Breast epithelium (tissue), 4 donors: ENCODE measurements at regions not wholly inside any gene's neighbourhood (a gene's known extent, or its start where the extent isn't known, plus 50 kb on each side); places are given as distances from the start of the nearest gene placed in this dataset.

Experiments used
- DNase-seq, 2 donors: peaks; one replicate each; pipeline ENCODE4 v3.0.0-alpha.2; 2019; ENCODE audit warnings: low spot score in 2 of 2
- H3K27ac ChIP-seq, 2 donors: fragments of 200-600 bp; sonication (generic) in 1 of 2; one replicate each; pipeline ENCODE4 v1.5.1; 2016 to 2019; ENCODE audit warnings: mild to moderate bottlenecking in 1 of 2
- H3K27me3 ChIP-seq, 2 donors: fragments of 200-600 bp; sonication (generic) in 1 of 2; one replicate each; pipeline versions ENCODE4 v1.5.1 to v1.6.0; 2017 to 2019; ENCODE audit warnings: control low read depth in 1 of 2, mild to moderate bottlenecking in 1 of 2
- H3K36me3 ChIP-seq: fragments of 200-600 bp; one replicate; pipeline ENCODE4 v1.5.1; 2019
- H3K4me1 ChIP-seq, 2 donors: fragments of 200-600 bp; sonication (generic); one replicate each; pipeline ENCODE4 v1.5.1; 2016 to 2019; ENCODE audit warnings: control low read depth in 1 of 2
- H3K4me3 ChIP-seq, 3 donors: fragments of 200-600 bp; sonication (generic); 1 replicate in 2 of 3; 2 replicates in 1 of 3; pipeline ENCODE4 v1.5.1; 2016 to 2019; ENCODE audit warnings: mild to moderate bottlenecking in 3 of 3, moderate library complexity in 2 of 3
- H3K9me3 ChIP-seq, 2 donors: fragments of 200-600 bp; sonication (generic) in 1 of 2; one replicate each; pipeline ENCODE4 v1.5.1; 2016 to 2019; ENCODE audit warnings: control low read depth in 1 of 2
- CTCF ChIP-seq, 3 donors: fragments of 450-650 bp; IDR thresholded peaks; one replicate each; pipeline ENCODE4 v1.5.1; 2016 to 2017; ENCODE audit warnings: antibody characterized with exemption in 3 of 3, mild to moderate bottlenecking in 3 of 3, moderate library complexity in 3 of 3
- POLR2A ChIP-seq: fragments of 450-650 bp; IDR thresholded peaks from one replicate; pipeline ENCODE4 v1.6.1; 2016; ENCODE audit warnings: antibody characterized with exemption, mild to moderate bottlenecking, moderate library complexity
- POLR2AphosphoS5 ChIP-seq, 3 donors: sonication (generic); formaldehyde crosslinking; IDR thresholded peaks; one replicate each; pipeline ENCODE4 v1.6.1; 2017; ENCODE audit warnings: antibody characterized with exemption in 3 of 3
- intact Hi-C: fragments of 100-400 bp; cut with DNase I; formaldehyde crosslinking; loops from one replicate; pipeline ENCODE4 v1.15.1; 2023; ENCODE audit warnings: low total_unique reads

- Histone ChIP-seq H3K9me3 (no peaks in the 10 kb centered on the region), H3K36me3 (no peaks in the 10 kb centered on the region), H3K4me1 (no peaks in the 10 kb centered on the region), H3K4me3 (no peak overlapping the region), H3K27me3 (no peaks in the 10 kb centered on the region), H3K27ac (no peak overlapping the region)
- no peak for DNase-seq
- intact Hi-C loops = no loop called here
- TF ChIP-seq POLR2AphosphoS5 (IDR thresholded peaks at IDR 0.05) (no peak), POLR2A (no peak), CTCF (IDR thresholded peaks at IDR 0.05) (no peak)
Observed at GRCh38 chr12:14111230-14111865, 129.9 kb upstream of the GRIN2B start.

GRCh38 chr12:14113031-14113430 is 131.6 kb upstream of the GRIN2B start:
- Histone ChIP-seq H3K36me3 (no peaks in the 10 kb centered on the region), H3K27me3 (no peaks in the 10 kb centered on the region), H3K4me1 (no peaks in the 10 kb centered on the region), H3K9me3 (peaks cover 0 to 5% of the 10 kb centered on the region in 2 donors), H3K4me3 (no peak overlapping the region), H3K27ac (no peak overlapping the region)
- TF ChIP-seq POLR2A (no peak), POLR2AphosphoS5 (IDR thresholded peaks at IDR 0.05) (no peak), CTCF (IDR thresholded peaks at IDR 0.05) (no peak)
- intact Hi-C loops = no loop called here
- no peak for DNase-seq

GRCh38 chr12:14126692-14127091 is 145.3 kb upstream of the GRIN2B start:
- Histone ChIP-seq H3K4me1 (no peaks in the 10 kb centered on the region), H3K9me3 (peaks cover 12 to 25% of the 10 kb centered on the region in 2 donors), H3K36me3 (no peaks in the 10 kb centered on the region), H3K4me3 (no peak overlapping the region), H3K27ac (no peak overlapping the region), H3K27me3 (no peaks in the 10 kb centered on the region)
- intact Hi-C loops = no loop called here
- no peak for TF ChIP-seq POLR2A
- no peak for TF ChIP-seq CTCF (IDR thresholded peaks at IDR 0.05)
- TF ChIP-seq POLR2AphosphoS5 (IDR thresholded peaks at IDR 0.05) = no peak
- no peak for DNase-seq

GRCh38 chr12:14129611-14130195 is 148.3 kb upstream of the GRIN2B start:
- H3K9me3 ChIP-seq = peaks cover 12 to 21% of the 10 kb centered on the region in 2 donors
- no peaks in the 10 kb centered on the region for H3K4me1 ChIP-seq
- intact Hi-C loops = no loop called here
- H3K36me3 ChIP-seq = no peaks in the 10 kb centered on the region
- H3K27ac ChIP-seq = no peak overlapping the region
- no peak for DNase-seq
- TF ChIP-seq CTCF (IDR thresholded peaks at IDR 0.05) (no peak), POLR2AphosphoS5 (IDR thresholded peaks at IDR 0.05) (no peak), POLR2A (no peak)
- no peak overlapping the region for H3K4me3 ChIP-seq
- H3K27me3 ChIP-seq = no peaks in the 10 kb centered on the region

GRCh38 chr12:14135996-14136395 is 154.6 kb upstream of the GRIN2B start:
- H3K36me3 ChIP-seq = no peaks in the 10 kb centered on the region
- intact Hi-C loops = no loop called here

More at GRCh38 chr12:14135996-14136395, 154.6 kb upstream of the GRIN2B start:
- Histone ChIP-seq H3K4me3 (no peak overlapping the region), H3K27me3 (no peaks in the 10 kb centered on the region), H3K9me3 (no peaks in the 10 kb centered on the region), H3K27ac (no peak overlapping the region), H3K4me1 (no peaks in the 10 kb centered on the region)
- DNase-seq = no peak
- TF ChIP-seq POLR2A = no peak
- no peak for TF ChIP-seq CTCF (IDR thresholded peaks at IDR 0.05)
- no peak for TF ChIP-seq POLR2AphosphoS5 (IDR thresholded peaks at IDR 0.05)
